Mammary epithelial cell (primary cell): ENCODE measurements at regions not wholly inside any gene's neighbourhood (a gene's known extent, or its start where the extent isn't known, plus 50 kb on each side); places are given as distances from the start of the nearest gene placed in this dataset.

Source experiments
- EZH2 ChIP-seq: IDR thresholded peaks from 2 replicates; pipeline ENCODE4 v1.6.1; 2012; ENCODE audit warnings: low read length, inconsistent platforms, borderline replicate concordance
- TF ChIP-seq, protein P1 (sequence below), 2 donors: IDR thresholded peaks in 1 of 2; conservative IDR thresholded peaks in 1 of 2; 2 replicates each; pipeline ENCODE4 v1.5.1; 2011 to 2012; ENCODE audit warnings: inconsistent platforms in 2 of 2, low read length in 2 of 2, mild to moderate bottlenecking in 2 of 2, control low read depth in 1 of 2, low read depth in 1 of 2; ENCODE audit not compliant: insufficient read depth in 1 of 2; ENCODE audit errors: extremely low read depth in 1 of 2

DNA sequence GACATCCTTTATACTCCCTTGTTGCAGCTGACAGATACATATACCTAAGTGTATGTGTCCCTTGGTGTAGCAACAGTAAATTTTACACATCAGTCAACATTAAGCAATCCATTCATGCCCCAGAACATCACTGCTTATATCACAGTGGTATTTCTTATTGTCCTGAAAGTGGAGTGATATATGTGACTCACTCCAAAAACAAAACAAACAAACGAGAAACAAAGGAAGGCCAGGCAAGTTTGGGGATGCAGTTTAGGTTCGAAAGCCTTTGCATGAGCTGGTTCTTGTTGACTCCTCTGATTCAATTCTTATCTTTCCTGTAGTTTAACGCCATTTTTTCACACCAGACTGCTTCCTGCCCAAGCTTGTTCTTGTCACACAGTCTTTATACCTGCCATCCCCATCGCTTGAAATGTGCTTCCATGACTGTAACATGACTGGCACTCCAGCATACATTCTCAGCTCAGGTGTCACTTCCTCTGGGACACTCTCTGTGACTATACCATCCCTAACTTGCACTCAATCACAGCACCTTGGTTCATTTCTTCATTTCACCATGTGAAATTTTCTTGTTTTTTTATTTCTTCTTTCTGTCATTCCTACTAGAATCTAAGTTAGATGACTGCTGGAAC is 125.0 kb upstream of the TSHZ2 start:
- no peak for TF ChIP-seq EZH2
- TF ChIP-seq, protein P1, sequence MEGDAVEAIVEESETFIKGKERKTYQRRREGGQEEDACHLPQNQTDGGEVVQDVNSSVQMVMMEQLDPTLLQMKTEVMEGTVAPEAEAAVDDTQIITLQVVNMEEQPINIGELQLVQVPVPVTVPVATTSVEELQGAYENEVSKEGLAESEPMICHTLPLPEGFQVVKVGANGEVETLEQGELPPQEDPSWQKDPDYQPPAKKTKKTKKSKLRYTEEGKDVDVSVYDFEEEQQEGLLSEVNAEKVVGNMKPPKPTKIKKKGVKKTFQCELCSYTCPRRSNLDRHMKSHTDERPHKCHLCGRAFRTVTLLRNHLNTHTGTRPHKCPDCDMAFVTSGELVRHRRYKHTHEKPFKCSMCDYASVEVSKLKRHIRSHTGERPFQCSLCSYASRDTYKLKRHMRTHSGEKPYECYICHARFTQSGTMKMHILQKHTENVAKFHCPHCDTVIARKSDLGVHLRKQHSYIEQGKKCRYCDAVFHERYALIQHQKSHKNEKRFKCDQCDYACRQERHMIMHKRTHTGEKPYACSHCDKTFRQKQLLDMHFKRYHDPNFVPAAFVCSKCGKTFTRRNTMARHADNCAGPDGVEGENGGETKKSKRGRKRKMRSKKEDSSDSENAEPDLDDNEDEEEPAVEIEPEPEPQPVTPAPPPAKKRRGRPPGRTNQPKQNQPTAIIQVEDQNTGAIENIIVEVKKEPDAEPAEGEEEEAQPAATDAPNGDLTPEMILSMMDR (conservative IDR thresholded peaks at IDR 0.05 in 1 of 2, IDR thresholded peaks at IDR 0.05 in 1 of 2; ENCODE audit: extremely low read depth in 1 of 2, insufficient read depth in 1 of 2, low read depth in 1 of 2, low read length in 2 of 2): no peak
